Uterus (tissue), 3 donors: ENCODE measurements at regions not wholly inside any gene's neighbourhood (a gene's known extent, or its start where the extent isn't known, plus 50 kb on each side); places are given as distances from the start of the nearest gene placed in this dataset.

Experiments used
- DNase-seq, 2 donors: peaks; one replicate each; pipeline ENCODE4 v3.0.0-alpha.2; 2019 to 2020
- H3K27ac ChIP-seq, 2 donors: fragments of 200-600 bp; sonication (generic); 1 replicate in 1 of 2; 2 replicates in 1 of 2; pipeline ENCODE4 v1.5.1; 2016 to 2018
- H3K27me3 ChIP-seq, 2 donors: fragments of 200-600 bp; sonication (generic); one replicate each; pipeline ENCODE4 v1.5.1; 2018 to 2019; ENCODE audit warnings: control low read depth in 1 of 2
- H3K36me3 ChIP-seq, 2 donors: fragments of 200-600 bp; sonication (generic); one replicate each; pipeline ENCODE4 v1.5.1; 2019; ENCODE audit warnings: control low read depth in 1 of 2
- H3K4me1 ChIP-seq, 2 donors: fragments of 200-600 bp; sonication (generic); one replicate each; pipeline ENCODE4 v1.5.1; 2018 to 2019; ENCODE audit warnings: control low read depth in 1 of 2
- H3K4me3 ChIP-seq, 2 donors: fragments of 200-600 bp; sonication (generic); 1 replicate in 1 of 2; 2 replicates in 1 of 2; pipeline ENCODE4 v1.5.1; 2018 to 2019; ENCODE audit warnings: mild to moderate bottlenecking in 1 of 2
- H3K9me3 ChIP-seq, 2 donors: fragments of 200-600 bp; sonication (generic); one replicate each; pipeline ENCODE4 v1.5.1; 2019; ENCODE audit warnings: control low read depth in 1 of 2
- POLR2A ChIP-seq, 2 donors: fragments of 450-650 bp; IDR thresholded peaks; one replicate each; pipeline ENCODE4 v1.6.1; 2016; ENCODE audit warnings: antibody characterized with exemption in 2 of 2, mild to moderate bottlenecking in 1 of 2, moderate library complexity in 1 of 2
- intact Hi-C: fragments of 100-400 bp; cut with DNase I; formaldehyde crosslinking; loops from one replicate; pipeline ENCODE4 v1.15.1; 2023; ENCODE audit warnings: low total_unique reads
- TF ChIP-seq, protein P1 (sequence below), 4 experiments: fragments of 200-600 bp in 2 of 4; fragments of 450-650 bp in 2 of 4; sonication (generic) in 2 of 4; IDR thresholded peaks; one replicate each; pipeline ENCODE4 v1.5.1; 2016 to 2019; ENCODE audit warnings: antibody characterized with exemption in 4 of 4, mild to moderate bottlenecking in 2 of 4, moderate library complexity in 1 of 4
- donor health status: DM: yes; HTN: yes; CAD: no.

DNA sequence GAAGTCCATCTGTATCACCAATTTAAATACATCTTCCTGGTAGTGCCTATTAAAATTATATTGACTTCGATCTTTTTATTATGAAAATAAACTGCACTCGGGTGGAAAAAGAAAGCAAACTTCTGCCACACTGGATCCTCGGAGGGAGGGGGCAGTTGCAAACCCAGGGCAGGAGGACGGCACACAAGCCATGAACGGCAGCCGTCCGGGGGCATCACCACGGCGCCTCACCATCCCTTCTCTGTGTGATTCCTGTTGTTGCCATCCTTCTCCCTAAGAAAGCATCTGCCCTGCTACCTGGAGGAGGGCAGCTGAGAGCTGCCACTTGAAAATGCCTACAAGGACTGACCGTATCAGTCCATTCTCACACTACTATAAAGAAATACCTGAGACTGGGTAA is 53.9 kb upstream of the ENPP7 start:
- H3K36me3 ChIP-seq, result no peaks in the 10 kb centered on the region
- no peak overlapping the region for H3K4me3 ChIP-seq
- H3K9me3 ChIP-seq, result peaks cover 0 to 4% of the 10 kb centered on the region in 2 donors
- no peak for TF ChIP-seq POLR2A (IDR thresholded peaks at IDR 0.05)
- TF ChIP-seq, protein P1, sequence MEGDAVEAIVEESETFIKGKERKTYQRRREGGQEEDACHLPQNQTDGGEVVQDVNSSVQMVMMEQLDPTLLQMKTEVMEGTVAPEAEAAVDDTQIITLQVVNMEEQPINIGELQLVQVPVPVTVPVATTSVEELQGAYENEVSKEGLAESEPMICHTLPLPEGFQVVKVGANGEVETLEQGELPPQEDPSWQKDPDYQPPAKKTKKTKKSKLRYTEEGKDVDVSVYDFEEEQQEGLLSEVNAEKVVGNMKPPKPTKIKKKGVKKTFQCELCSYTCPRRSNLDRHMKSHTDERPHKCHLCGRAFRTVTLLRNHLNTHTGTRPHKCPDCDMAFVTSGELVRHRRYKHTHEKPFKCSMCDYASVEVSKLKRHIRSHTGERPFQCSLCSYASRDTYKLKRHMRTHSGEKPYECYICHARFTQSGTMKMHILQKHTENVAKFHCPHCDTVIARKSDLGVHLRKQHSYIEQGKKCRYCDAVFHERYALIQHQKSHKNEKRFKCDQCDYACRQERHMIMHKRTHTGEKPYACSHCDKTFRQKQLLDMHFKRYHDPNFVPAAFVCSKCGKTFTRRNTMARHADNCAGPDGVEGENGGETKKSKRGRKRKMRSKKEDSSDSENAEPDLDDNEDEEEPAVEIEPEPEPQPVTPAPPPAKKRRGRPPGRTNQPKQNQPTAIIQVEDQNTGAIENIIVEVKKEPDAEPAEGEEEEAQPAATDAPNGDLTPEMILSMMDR (IDR thresholded peaks at IDR 0.05), result no peak
- DNase-seq, result no peak
- no peak overlapping the region for H3K27ac ChIP-seq
- H3K27me3 ChIP-seq, result no peaks in the 10 kb centered on the region
- intact Hi-C loops, result no loop called here
- no peaks in the 10 kb centered on the region for H3K4me1 ChIP-seq

DNA sequence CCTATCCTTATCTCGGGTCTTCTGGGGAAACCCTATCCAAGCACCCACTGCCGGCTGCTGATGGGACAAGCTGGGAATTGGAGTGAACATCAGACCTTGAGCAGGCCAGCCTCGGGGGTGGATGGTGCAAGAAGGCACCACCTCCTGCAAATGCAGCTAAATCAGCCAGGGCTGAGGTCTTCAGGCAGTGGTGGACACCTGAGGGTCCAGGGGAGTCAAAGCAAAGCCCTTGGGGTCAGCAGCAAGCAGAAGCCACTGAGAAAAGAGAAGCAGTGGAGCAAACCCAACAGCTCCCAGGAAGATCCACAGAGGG is 55.4 kb upstream of the ENPP7 start:
- Histone ChIP-seq H3K27me3 (no peaks in the 10 kb centered on the region), H3K27ac (no peak overlapping the region), H3K4me3 (no peak overlapping the region), H3K9me3 (peaks cover 0 to 4% of the 10 kb centered on the region in 2 donors), H3K36me3 (no peaks in the 10 kb centered on the region), H3K4me1 (no peaks in the 10 kb centered on the region)
- no peak for TF ChIP-seq POLR2A (IDR thresholded peaks at IDR 0.05)
- TF ChIP-seq, protein P1 (IDR thresholded peaks at IDR 0.05), result no peak
- intact Hi-C loops, result no loop called here
- no peak for DNase-seq

DNA sequence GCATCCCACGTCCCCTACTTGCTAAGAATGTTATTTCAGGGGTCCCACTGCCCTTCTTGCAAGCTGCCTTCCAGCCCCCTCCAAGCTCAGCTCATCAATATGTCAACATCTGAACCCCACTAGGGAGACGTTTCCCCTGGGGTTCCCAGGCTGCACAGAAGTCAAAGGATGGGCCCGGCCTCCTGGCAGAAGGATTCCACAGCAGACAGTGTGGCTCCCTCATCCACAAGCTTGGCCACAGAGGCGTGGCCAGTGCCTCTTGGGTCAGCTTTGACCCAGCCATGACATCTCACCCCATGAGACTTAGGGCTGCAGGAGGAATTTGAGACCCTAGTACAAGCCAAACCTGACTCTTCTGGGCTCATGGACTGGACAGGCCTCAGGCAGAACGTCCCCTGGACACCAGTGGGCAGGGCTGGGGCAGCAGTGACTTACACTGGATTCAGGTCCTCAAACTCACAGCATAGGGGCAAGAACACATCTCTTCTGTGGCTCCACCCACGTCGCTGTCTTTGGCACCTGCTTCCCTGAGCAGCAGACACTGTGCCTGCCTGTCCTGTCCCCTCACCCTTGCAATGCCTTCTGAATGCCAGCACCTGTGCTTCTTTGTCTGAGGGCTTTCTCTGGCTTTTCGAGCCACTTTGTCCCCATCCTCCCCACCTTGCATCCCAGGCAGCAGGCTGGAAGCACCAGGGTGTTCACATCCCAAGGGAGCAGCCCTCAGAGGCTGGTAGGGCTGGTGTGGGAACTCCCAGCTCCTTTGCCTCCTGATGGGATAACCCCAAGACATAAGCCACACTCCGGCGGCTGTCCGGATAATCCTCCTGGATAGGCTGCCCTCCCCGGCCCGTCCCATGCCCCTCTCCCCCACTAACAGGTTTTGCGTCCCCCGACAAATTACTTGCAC is 56.0 kb upstream of the ENPP7 start:
- no peaks in the 10 kb centered on the region for H3K27me3 ChIP-seq
- no peak for DNase-seq
- no peaks in the 10 kb centered on the region for H3K4me1 ChIP-seq
- H3K9me3 ChIP-seq, result peaks cover 0 to 4% of the 10 kb centered on the region in 2 donors
- H3K4me3 ChIP-seq, result no peak overlapping the region
- no peak overlapping the region for H3K27ac ChIP-seq
- TF ChIP-seq, protein P1 (IDR thresholded peaks at IDR 0.05), result no peak
- no peak for TF ChIP-seq POLR2A (IDR thresholded peaks at IDR 0.05)
- H3K36me3 ChIP-seq, result no peaks in the 10 kb centered on the region
- intact Hi-C loops, result no loop called here

DNA sequence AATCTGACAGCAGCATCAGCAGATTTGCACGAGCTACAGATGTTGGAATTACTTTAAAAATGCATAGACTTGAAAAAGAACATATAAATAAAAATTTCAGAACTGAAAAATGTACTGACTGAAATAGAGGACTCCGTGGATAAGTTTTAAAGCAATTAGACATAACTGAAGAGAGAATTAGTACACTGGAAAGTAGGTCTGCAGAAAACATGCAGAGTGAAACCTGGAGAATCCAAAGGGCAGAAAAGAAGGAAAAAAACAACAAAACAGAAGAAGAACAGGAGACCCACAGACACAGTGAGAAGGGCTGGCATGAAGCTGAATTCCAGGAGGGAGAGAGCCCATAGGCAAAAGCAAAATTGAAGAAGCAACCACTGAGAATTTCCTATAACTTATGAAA is 57.2 kb upstream of the ENPP7 start:
- H3K36me3 ChIP-seq, result no peaks in the 10 kb centered on the region
- no peak overlapping the region for H3K27ac ChIP-seq
- no peaks in the 10 kb centered on the region for H3K4me1 ChIP-seq
- DNase-seq, result no peak
- TF ChIP-seq, protein P1 (IDR thresholded peaks at IDR 0.05), result no peak
- no peak for TF ChIP-seq POLR2A (IDR thresholded peaks at IDR 0.05)
- no peaks in the 10 kb centered on the region for H3K27me3 ChIP-seq
- H3K4me3 ChIP-seq, result no peak overlapping the region
- peaks cover 0 to 4% of the 10 kb centered on the region in 2 donors for H3K9me3 ChIP-seq
- intact Hi-C loops, result no loop called here

DNA sequence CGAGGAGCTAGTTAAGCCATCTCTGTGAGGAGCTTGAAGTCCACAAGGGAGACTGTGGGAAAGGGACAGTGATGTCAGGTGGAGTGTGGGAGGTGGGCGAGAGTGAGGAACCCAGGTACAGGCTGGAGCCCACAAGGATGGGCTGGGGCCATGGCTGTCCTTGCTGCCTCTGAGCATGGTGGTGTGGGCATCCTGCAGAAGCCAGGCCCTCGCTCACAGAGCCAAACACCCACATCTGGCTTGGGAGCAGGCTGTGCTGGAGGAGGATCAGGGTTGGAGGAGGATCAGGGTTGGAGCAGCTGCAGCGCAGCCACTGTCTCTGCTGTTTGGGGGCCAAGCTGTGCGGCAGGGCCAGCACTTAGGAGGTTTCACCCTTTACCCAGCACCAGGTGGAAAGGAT is 58.2 kb upstream of the ENPP7 start:
- Histone ChIP-seq H3K36me3 (no peaks in the 10 kb centered on the region), H3K4me3 (no peak overlapping the region), H3K9me3 (peaks cover 0 to 4% of the 10 kb centered on the region in 2 donors), H3K27ac (no peak overlapping the region), H3K4me1 (no peaks in the 10 kb centered on the region), H3K27me3 (no peaks in the 10 kb centered on the region)
- TF ChIP-seq POLR2A (IDR thresholded peaks at IDR 0.05), result no peak
- TF ChIP-seq, protein P1 (IDR thresholded peaks at IDR 0.05), result no peak
- no peak for DNase-seq
- intact Hi-C loops, result no loop called here
